ENCODE measurements at regions not wholly inside any gene's neighbourhood (a gene's known extent, or its start where the extent isn't known, plus 50 kb on each side); places are given as distances from the start of the nearest gene placed in this dataset.
A peak's percentile ranks its signal among the peaks of the same experiment; 100 is the strongest.

- no peak overlapping the region for H3K27ac ChIP-seq
- H3K4me2 ChIP-seq (ENCODE audit: low read length) = no peak overlapping the region
- no peak overlapping the region for H2AFZ ChIP-seq
- no peak overlapping the region for H3K4me3 ChIP-seq (ENCODE audit: low read depth, low read length)
- H3K36me3 ChIP-seq (ENCODE audit: control insufficient read depth, insufficient read depth, low read length) = no peaks in the 10 kb centered on the region
- H3K79me2 ChIP-seq = no peaks in the 10 kb centered on the region
- H3K9ac ChIP-seq = no peak overlapping the region
- no peak for TF ChIP-seq CTCF (IDR thresholded peaks at IDR 0.05)
- no peaks in the 10 kb centered on the region for H3K27me3 ChIP-seq (ENCODE audit: control insufficient read depth, insufficient read depth, low read length)
- H3K4me1 ChIP-seq = no peaks in the 10 kb centered on the region
- H3K9me3 ChIP-seq (ENCODE audit: control insufficient read depth, low read length) = no peaks in the 10 kb centered on the region
Measured at GRCh38 chr10:59012839-59013238, 163.6 kb upstream of the PHYHIPL start.

GRCh38 chr10:59016043-59016442 is 160.4 kb upstream of the PHYHIPL start:
- H3K27ac ChIP-seq = no peak overlapping the region

GRCh38 chr10:59018977-59019376 is 157.5 kb upstream of the PHYHIPL start:
- Histone ChIP-seq H3K27me3 (ENCODE audit: control insufficient read depth, insufficient read depth, low read length) (no peaks in the 10 kb centered on the region), H2AFZ (no peak overlapping the region), H3K36me3 (ENCODE audit: control insufficient read depth, insufficient read depth, low read length) (no peaks in the 10 kb centered on the region), H3K9me3 (ENCODE audit: control insufficient read depth, low read length) (no peaks in the 10 kb centered on the region), H3K4me1 (no peaks in the 10 kb centered on the region), H3K4me2 (ENCODE audit: low read length) (no peak overlapping the region), H3K4me3 (ENCODE audit: low read depth, low read length) (no peak overlapping the region), H3K9ac (no peak overlapping the region), H3K27ac (no peak overlapping the region), H3K79me2 (no peaks in the 10 kb centered on the region)
- TF ChIP-seq CTCF (IDR thresholded peaks at IDR 0.05) = no peak

More at GRCh38 chr10:59016043-59016442, 160.4 kb upstream of the PHYHIPL start:
- Histone ChIP-seq H3K9me3 (ENCODE audit: control insufficient read depth, low read length) (no peaks in the 10 kb centered on the region), H3K4me1 (no peaks in the 10 kb centered on the region), H3K27me3 (ENCODE audit: control insufficient read depth, insufficient read depth, low read length) (no peaks in the 10 kb centered on the region), H3K79me2 (no peaks in the 10 kb centered on the region), H3K36me3 (ENCODE audit: control insufficient read depth, insufficient read depth, low read length) (no peaks in the 10 kb centered on the region), H3K9ac (no peak overlapping the region), H3K4me3 (ENCODE audit: low read depth, low read length) (no peak overlapping the region), H2AFZ (no peak overlapping the region), H3K4me2 (ENCODE audit: low read length) (no peak overlapping the region)
- no peak for TF ChIP-seq CTCF (IDR thresholded peaks at IDR 0.05)

- Histone ChIP-seq H2AFZ (peak overlapping the region; percentile 34), H3K27ac (no peak overlapping the region), H3K27me3 (ENCODE audit: control insufficient read depth, insufficient read depth, low read length) (no peaks in the 10 kb centered on the region), H3K36me3 (ENCODE audit: control insufficient read depth, insufficient read depth, low read length) (no peaks in the 10 kb centered on the region), H3K9ac (no peak overlapping the region), H3K4me3 (ENCODE audit: low read depth, low read length) (no peak overlapping the region), H3K4me2 (ENCODE audit: low read length) (no peak overlapping the region), H3K9me3 (ENCODE audit: control insufficient read depth, low read length) (no peaks in the 10 kb centered on the region), H3K4me1 (no peaks in the 10 kb centered on the region), H3K79me2 (no peaks in the 10 kb centered on the region)
- no peak for TF ChIP-seq CTCF (IDR thresholded peaks at IDR 0.05)
Measured at GRCh38 chr10:59019603-59020002, 156.8 kb upstream of the PHYHIPL start.

- Histone ChIP-seq H3K9ac (no peak overlapping the region), H3K79me2 (no peaks in the 10 kb centered on the region), H3K4me3 (ENCODE audit: low read depth, low read length) (no peak overlapping the region), H3K4me2 (ENCODE audit: low read length) (no peak overlapping the region), H2AFZ (no peak overlapping the region), H3K27me3 (ENCODE audit: control insufficient read depth, insufficient read depth, low read length) (no peaks in the 10 kb centered on the region), H3K9me3 (ENCODE audit: control insufficient read depth, low read length) (no peaks in the 10 kb centered on the region), H3K27ac (no peak overlapping the region), H3K4me1 (no peaks in the 10 kb centered on the region), H3K36me3 (ENCODE audit: control insufficient read depth, insufficient read depth, low read length) (no peaks in the 10 kb centered on the region)
- TF ChIP-seq CTCF (IDR thresholded peaks at IDR 0.05) = no peak
Measured at GRCh38 chr10:59020502-59020901, 155.9 kb upstream of the PHYHIPL start.
